HG03103 (cell line): ENCODE measurements at regions not wholly inside any gene's neighbourhood (a gene's known extent, or its start where the extent isn't known, plus 50 kb on each side); places are given as distances from the start of the nearest gene placed in this dataset.

Experiments used
- ATAC-seq: cut with Tn5 transposase; IDR thresholded peaks from one replicate; pipeline ENCODE4 v1.9.1; 2021; ENCODE audit warnings: low read depth; ENCODE audit not compliant: unreplicated experiment

DNA sequence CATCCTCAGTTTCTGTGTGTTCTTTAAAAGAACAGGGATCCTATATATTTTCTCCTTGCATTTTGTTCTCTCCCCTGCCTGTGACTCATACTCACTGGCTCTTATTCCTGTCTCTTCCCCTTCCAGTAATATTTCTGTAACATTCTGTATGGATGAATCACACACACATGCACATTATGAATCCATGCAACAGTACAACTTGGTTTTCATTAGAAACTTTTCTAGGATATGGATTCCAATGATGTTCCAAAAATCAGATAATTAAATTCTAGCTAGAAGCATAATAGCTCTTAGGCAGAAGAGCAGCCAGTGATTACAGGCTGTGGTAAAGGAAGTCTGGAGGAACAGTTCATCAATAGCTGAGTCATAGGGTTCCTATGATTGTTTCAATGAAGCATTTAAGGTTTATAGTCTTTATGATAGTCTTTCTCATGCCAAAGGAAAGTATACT is 119.6 kb upstream of the PMFBP1 start:
- ATAC-seq = no peak

DNA sequence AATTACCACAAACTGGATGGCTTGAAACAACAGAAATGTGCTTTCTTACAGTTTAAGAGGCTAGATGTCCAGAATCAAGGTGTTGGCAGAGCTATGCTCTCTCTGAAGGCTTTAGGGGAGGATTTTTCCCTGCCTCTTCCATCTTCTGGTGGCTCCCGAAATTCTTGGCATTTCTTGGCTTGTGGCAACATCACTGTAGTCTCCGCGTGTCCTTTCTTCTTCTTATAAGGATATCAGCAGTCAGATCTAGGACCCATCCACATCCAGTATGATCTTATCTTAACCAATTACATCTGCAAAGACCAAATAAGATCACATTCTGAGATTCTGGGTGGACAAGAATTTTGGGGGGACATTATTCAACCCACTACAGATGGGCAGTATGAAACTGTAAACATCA is 119.2 kb upstream of the PMFBP1 start:
- ATAC-seq = no peak

DNA sequence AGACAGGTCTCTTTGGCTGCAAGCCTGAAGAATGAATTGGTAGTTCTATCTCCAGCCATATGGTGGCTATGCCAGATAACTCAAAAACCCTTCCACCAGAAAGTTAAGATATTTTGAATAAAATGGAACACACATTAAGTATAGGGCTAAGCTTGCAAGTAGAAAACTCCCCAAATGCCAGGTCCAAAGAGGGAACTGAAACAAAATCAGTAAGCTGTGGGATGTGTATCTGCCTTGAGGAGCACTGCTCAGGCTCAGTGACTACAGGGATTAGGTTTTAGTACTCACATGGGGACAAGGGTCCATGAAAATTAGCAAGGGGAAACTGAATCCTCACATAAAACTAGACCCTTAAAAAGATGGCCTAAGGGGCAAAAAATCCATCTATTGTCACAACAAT is 115.7 kb upstream of the PMFBP1 start:
- ATAC-seq = no peak

DNA sequence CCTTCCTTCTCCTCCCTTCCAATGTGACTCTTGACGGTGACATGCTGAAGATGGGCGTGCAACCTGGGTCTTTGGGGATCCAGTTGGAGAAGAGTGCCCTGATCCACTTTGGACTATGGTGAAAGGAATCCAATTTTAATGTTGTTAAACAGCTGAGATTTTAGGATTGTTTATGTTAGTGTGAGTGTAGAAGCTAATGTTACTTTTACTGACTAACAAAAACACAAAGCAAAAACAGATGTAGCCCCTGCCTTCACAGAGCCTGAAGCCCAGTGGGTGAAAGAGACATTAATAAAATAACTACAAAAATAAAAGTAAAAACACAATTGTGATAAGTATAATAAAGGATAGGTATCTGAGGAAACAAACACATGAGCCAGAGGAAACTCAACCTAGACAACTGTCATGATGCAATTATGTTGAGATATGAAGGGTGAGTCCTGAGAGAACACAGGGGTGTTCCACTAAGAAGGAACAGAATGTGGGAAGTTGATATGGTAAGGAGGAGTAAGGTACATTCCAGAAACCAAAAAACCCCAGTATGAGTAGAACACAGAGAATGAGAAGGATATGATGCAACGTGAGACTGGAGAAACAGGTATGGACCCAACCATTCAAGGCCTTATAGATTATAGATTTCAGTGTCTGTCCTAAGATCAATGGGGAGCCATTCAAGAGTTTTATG is 115.1 kb upstream of the PMFBP1 start:
- ATAC-seq = no peak

DNA sequence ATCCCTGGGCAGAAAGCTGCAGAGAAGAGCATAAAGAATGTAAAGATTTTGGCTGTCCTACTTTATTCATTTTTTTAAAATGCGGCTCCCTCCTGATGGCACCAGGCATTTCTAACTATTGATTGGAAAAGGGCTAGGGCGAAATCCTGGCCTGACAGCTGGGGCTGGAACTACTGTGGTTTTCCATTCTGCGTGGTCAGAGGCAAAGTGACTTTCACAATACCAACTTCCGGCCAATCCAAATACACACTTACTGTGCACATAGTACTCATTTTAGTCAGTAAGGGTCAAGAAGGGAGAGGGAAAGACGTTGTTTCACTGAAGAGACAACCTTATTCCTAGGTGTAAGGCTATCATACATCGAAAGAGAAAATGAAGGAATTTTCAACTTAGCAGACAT is 113.8 kb upstream of the PMFBP1 start:
- no peak for ATAC-seq

DNA sequence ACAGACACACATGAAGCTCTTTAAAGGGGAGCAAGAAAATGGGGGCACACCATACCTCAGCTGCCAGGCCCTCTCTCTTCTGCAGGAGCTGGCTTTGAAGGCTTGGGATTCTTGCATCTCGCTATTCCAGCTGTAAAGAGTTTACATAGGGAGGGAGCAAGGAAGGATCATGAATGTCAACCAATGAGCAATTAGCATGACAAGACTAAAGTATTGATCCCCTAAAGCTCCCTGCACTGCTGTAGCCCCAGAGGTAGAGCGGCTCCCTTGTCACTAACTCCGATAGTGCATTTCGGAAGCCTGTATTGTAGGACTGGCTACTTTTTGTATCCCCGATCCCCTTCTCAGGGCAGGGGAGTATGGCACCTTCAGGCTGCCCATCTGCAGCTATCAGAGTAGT is 113.4 kb upstream of the PMFBP1 start:
- ATAC-seq = no peak

DNA sequence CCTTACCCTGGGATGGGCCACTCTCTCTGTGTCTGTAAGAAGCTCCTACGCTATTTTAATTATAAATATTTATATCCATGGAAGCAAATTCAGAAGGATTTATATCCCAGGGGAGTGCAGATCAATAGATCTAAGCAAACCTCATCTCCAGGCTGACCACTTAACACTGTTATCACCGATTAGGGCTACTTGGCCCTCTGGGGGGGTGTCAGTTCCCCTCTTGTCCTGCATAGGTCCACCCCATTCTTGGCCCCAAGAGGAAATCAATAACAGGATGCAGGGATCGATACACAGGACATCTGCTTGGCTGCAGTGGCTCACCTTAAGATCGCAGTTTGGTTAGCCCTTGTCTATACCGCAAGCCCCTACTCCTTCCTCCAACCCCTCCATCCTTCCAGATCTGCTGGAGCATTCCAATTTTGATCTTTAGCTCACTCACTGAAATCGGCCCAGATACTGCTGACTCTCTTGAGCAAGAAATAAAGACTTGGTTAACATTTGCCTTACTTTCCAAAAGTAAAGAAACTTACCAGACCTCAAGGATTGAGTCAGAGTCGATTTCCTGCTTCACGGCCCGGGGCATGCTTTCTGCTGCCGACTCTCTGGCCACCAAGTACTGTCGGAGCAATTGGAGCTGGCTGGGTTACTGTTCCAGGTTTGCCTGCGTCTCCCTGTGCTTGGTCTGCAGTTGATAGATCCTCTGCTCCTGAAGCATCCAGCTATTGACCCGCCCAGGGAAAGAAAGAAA is 112.3 kb upstream of the PMFBP1 start:
- ATAC-seq = no peak

DNA sequence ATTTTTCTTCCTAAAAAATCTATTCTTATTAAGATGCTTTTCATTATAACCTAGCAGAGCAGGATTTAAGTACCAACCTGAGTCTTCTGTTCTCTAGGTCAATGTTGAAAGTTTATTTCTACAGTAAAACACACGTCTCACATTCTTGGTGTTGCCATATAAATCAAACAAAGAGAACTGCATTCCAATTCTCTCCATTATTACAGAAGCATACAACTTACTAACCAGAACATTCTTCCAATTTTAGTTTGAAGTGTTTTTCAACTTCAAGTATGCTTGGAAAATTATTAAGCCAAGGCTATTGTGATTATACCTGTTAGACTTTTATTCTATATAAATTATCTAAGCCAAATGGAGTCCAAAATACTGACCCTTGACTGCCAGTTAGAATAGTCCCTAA is 110.4 kb upstream of the PMFBP1 start:
- ATAC-seq = no peak

DNA sequence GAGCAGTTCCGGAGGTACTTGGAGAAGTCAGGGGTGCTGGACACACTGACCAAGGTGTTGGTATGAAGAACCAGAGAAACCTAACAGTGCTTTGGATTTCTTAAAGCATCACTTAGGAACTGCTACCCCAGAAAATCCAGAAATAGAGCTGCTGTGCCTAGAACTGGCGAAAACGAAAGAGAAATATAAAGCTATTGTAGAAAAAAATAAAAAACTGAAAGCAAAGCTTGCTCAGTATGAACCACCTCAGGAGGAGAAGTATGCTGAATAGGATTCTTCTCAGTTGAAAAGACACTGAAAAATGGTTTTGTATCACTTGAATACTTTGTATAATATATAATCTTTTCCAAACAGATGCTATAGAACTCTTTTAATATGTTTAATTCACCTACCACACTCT is 106.3 kb upstream of the PMFBP1 start:
- no peak for ATAC-seq

DNA sequence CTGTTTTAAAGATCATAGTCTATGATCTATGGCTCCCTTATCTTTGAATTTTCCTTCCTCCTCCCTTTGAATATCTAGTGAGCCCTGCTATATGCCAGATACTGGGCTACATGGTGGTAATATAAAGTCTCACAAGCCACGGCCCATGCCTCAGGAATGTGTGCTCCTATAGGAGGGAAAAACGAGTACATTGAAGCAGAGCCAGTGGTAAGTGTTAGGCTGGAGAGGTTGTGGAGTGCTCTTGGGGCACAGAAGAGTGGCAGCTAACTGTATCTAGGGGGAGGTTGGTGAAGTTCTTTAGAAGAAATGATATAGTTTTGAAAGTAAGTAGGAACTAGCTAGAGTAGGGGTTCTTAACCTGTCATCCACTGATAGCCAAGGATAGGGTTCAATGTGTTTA is 105.8 kb upstream of the PMFBP1 start:
- no peak for ATAC-seq

DNA sequence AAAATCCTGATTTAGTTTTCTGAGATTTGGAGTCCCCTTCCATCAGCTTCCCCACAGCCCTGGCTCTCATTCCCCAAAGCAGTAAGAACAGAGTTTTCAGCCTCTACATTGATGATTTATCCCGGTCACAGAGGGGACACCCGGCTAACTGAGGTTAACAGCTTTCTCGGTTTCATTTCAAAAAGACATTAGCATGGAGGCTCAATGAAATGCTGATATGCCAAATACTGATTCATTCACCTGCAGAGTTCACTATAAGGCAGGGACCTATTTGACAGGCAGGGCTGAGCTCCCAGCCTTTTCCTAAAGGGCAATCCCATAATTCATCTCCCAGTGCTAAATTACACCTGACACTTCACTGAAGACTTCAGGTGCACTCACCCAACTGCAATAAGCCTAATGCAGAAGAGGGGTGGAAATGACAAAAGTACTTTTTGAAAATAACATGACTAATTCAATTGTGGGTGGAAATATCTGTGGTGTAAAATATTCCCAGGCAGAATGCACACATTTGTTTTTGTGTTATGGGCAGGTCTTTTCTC is 99.8 kb upstream of the PMFBP1 start:
- no peak for ATAC-seq

DNA sequence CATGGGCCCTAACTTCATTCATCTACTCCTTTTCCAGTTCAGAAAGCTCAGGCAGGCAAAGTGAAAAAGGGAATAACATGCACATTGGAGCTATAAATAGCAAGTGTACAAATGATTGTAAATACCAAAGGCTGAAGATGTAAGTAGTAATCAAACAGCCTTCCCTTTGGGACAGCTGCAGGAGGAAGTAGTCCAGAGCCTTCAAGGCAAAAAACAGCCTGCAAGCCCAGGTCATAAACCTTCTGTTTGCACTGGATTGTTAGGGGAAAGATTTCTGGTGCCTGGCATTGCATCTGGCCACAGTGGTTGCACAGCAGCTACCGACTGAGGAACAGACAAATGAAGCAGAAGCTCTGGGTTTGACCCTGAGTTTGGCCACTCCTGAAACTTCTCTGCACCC is 98.6 kb upstream of the PMFBP1 start:
- ATAC-seq = no peak

DNA sequence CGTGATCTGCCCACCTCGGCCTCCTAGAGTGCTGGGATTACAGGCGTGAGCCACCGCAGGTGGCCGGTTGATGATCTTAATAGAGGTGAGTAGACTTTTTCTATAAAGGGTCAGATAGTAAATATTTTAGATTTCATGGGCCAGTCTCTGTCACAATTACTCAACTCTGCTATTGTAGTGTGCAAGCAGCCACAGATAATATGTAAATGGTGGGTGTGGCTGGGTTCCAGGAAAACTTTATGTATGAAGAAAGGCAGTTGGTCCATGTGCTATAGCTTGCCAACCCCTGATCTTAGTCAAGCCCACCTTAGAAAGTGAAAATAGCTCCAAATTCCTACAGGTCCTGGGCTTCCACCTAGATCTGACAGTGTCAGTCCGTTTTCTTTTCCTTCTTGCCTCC is 94.9 kb upstream of the PMFBP1 start:
- ATAC-seq = no peak

DNA sequence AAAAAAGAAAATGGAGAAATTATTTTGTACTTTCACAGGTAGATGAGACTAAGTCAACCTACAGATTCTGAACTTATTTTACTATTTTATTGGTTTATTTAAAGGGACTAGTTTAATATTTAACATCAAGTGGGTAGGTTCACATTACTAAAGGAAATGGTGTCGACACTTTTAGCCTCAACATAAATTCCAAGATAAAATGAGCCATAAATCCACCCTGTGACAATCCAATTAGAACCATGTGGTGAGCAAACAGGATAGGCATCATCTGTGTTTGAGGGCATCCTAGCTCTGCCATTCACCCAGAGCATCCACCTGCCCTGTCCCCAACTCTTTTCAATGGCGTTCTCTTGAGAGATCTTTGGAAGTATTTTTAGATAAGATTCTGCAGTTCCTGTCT is 92.8 kb upstream of the PMFBP1 start:
- no peak for ATAC-seq

DNA sequence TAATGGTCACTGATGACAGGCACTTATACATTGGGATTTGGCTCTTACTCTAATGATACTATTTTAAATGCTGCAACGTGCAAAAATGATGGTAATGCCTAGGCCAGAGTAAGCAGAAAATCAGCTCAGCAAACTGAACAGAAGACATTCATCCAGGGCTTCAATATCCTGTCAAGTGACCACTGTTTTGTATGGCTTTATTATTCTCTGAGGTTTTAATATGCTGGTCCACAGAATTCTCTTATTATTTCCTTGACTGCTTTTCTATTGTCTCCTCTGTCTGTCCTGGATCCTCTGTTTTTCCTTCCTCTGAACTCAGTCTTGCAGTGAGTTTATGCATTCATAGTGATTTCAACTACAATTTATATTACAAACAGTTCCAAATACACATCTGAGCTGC is 90.8 kb upstream of the PMFBP1 start:
- no peak for ATAC-seq

DNA sequence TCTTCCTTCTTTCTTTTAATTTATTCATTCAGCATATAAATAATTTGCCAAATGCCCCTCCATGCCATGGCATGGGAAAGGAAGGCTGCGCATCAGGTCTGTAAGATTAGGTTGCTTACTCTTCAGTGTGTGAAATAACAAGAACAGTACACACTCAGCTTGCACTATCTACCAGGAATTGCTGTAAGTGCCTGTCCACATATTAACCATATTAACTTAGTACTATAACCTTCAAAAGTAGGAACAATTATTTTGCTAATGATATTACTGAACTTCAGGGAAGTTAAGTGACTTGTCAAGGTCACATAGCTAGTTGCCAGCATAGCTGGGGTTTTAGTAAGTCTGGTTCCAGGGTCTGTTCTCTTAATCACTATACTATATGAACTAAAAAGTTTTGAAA is 89.2 kb upstream of the PMFBP1 start:
- ATAC-seq = no peak

DNA sequence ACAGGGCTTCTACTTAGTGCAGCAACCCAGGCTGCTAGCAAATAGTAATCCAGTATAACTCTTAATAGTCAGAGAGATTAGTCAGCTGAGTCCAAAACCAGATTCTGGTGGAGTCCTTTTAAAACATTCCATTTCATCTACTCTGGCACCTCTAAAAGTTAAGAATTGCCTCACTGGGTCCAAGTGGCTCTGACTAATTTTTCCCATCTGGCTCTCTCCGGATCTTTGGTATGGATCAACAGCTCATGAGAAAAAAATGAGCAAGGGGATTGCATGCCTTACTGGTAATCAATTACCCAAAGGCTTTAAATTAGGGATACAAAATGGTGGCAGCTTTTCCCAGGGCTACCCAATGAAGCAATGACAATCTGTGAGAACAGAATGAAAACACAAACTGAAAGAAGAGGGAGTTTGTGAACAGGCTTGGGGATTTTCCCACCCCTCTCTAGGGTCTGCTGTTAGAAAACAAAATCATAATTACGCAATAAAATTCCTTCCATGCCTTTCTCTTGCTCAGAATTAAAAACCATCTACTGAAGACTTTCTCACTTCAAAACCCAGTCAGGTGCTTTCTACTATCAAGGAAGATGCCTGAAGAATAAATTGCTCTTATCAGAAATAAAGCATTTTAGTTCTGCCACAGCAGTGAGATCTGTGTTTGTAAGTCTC is 84.6 kb upstream of the PMFBP1 start:
- ATAC-seq = no peak

DNA sequence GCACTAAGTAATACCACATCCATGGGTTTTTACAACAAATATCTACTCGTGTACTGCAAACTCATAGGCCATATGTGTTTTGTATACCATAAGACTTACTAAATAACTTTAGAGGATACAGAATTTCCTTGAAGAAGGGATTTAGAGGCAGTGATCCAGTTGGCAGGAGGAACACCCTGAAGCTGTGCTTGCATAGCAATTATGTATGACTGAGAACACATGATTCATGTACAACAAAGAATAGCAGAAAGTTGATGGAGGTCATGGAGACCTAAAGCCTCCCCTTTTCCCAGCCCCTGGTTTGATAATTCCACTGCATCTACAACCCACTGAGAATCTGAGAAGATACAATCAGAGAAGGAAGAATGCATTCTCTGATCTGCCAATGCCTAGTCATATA is 83.8 kb upstream of the PMFBP1 start:
- ATAC-seq = no peak

DNA sequence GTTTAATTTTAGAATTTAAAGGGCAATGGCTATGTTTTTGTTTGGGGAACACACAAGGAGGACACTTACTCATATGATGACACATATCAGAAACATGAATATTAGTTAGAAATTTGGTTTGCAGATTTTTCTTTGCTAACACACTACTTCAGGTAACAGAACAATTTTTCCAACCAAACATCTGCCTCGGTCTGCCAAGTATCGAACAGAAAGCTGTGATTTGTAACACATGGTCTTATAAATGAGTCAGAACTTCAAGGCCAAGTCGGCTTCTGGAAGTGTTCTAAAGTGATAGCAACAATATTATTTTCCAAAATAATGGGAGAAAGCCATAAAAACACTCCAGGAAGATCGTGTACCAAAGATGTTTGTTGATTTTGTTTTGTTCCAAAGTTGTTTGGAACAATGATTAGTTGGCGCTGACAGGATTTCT is 75.9 kb upstream of the PMFBP1 start:
- ATAC-seq = no peak

DNA sequence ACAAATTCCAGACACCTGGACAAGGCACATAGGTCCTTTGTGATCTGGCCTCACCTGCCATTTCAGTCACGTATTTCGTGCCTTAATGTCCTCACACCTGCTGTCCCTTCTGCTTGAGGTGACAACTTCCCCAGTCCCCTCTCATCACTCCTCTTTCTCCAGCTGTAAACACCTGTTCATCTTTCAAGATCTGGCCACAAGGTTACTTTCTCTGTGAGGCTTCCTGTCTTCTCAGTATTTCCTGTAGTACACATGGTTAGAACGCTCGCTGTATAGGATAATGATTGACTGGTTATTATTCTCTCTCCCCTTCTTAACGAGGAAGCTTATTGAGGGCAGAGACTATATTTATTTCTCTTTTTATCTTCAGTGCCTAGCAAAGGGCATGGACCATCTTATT is 74.5 kb upstream of the PMFBP1 start:
- no peak for ATAC-seq

DNA sequence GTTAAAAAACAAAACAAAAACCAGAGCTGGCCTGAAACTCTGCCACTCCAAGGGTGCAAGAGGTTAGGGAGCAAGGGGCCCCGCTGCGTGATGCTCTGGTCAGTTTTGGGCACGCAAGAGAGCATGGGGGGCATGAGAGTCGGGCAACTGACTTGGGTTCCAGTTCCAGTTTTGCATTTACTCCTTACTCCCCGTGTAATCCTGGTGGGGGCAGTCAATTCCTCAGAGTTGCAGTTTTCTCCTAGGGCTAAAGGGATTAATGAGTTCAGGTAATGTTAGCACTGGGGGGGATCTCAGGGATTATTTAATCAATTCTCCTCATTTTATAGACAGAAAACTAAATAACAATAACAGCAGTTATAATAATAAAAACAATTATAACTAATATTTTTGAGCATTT is 72.9 kb upstream of the PMFBP1 start:
- no peak for ATAC-seq

DNA sequence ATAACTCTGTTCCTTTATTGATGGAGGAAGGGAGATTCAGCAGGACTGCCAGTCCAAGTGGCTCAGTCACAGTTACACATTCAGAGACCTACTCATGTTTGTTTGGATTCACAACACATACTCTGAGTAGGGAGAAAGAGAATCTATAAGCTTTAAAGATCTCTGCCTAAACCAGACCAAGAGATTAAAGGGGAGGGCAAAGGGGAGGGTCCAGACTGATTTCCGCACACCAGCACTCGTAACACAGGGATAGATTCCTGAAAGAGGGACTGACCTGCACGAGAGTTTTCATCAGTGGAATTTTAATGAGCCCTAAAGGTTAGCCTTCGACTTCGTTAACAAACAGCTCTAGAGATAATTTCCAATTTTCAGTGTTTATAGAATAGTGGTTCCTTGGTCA is 71.7 kb upstream of the PMFBP1 start:
- ATAC-seq = no peak
